Endothelial cell of umbilical vein (primary cell): ENCODE measurements at regions not wholly inside any gene's neighbourhood (a gene's known extent, or its start where the extent isn't known, plus 50 kb on each side); places are given as distances from the start of the nearest gene placed in this dataset.

Experiments used
- BruUV-seq: library from RNA; stranded (reverse); fragments of 400-500 nt; replicated peaks from 2 replicates; lab custom pipeline; 2021; lab: Mats Ljungman, UMichigan
- CTCF ChIA-PET: fragments of 300-600, 350-600 bp; sonication (Branson Sonifier 250); formaldehyde crosslinking; loops from one replicate; lab custom pipeline; 2021; ENCODE audit warnings: antibody characterized with exemption, inconsistent platforms; lab: Charles Lee
- POLR2A ChIA-PET: fragments of 300-600, 350-600 bp; sonication (Branson Sonifier 250); formaldehyde crosslinking; loops from one replicate; lab custom pipeline; 2021; ENCODE audit warnings: antibody characterized with exemption, inconsistent platforms; lab: Charles Lee
- DNase-seq: peaks from one replicate; pipeline ENCODE4 v3.0.0-alpha.2; 2011; ENCODE audit warnings: low read depth, low spot score
- FAIRE-seq: peaks from 2 replicates; lab custom pipeline; 2011; peaks lifted over from hg19 to GRCh38; lab: Jason Lieb, UNC
- H2AFZ ChIP-seq: 2 replicates; pipeline ENCODE4 v1.6.0; 2012; ENCODE audit warnings: low read depth, low read length, control low read depth, inconsistent platforms
- H3K27ac ChIP-seq: 2 replicates; pipeline ENCODE4 v1.5.1; 2011; ENCODE audit warnings: low read depth, mild to moderate bottlenecking, control low read depth, low read length, moderate library complexity; ENCODE audit not compliant: insufficient read depth
- H3K27me3 ChIP-seq, 2 experiments: 2 replicates each; pipeline versions ENCODE4 v1.6.0 to v1.6.1; 2011; ENCODE audit warnings: low read length in 2 of 2, mixed read lengths in 1 of 2; ENCODE audit not compliant: control insufficient read depth in 2 of 2, insufficient read depth in 2 of 2
- H3K36me3 ChIP-seq, 2 experiments: 2 replicates in 1 of 2; 3 replicates in 1 of 2; pipeline ENCODE4 v1.5.1; 2011; ENCODE audit warnings: low read length in 2 of 2, mild to moderate bottlenecking in 1 of 2, moderate library complexity in 1 of 2; ENCODE audit not compliant: control insufficient read depth in 2 of 2, insufficient read depth in 2 of 2; ENCODE audit errors: extremely low read depth in 1 of 2
- H3K4me1 ChIP-seq: 3 replicates; pipeline ENCODE4 v1.5.1; 2011; ENCODE audit warnings: mild to moderate bottlenecking, low read length; ENCODE audit not compliant: control insufficient read depth, insufficient read depth; ENCODE audit errors: extremely low read depth
- H3K4me2 ChIP-seq: 2 replicates; pipeline ENCODE4 v1.6.1; 2011; ENCODE audit warnings: low read length, control low read depth, mixed read lengths; ENCODE audit not compliant: insufficient read depth
- H3K4me3 ChIP-seq, 3 experiments: fragments of 200-600 bp in 1 of 3; sonication (generic), shearing (Covaris generic) in 1 of 3; replicated peaks in 1 of 3; 2 replicates each; pipeline ENCODE4 v1.5.1; 2011 to 2016; ENCODE audit warnings: control low read depth in 3 of 3, low read length in 3 of 3, mild to moderate bottlenecking in 2 of 3, inconsistent platforms in 1 of 3, low read depth in 1 of 3, moderate library complexity in 1 of 3; ENCODE audit not compliant: insufficient read depth in 1 of 3
- H3K79me2 ChIP-seq: 2 replicates; pipeline ENCODE4 v1.6.0; 2012; ENCODE audit warnings: low read length, inconsistent platforms; ENCODE audit not compliant: control insufficient read depth, insufficient read depth
- H3K9ac ChIP-seq: replicated peaks from 2 replicates; pipeline ENCODE3; 2011; ENCODE audit warnings: low read length, control low read depth; ENCODE audit not compliant: insufficient read depth; ENCODE audit errors: extremely low read depth
- H3K9me1 ChIP-seq: replicated peaks from 3 replicates; pipeline ENCODE4 v1.6.0; 2011; ENCODE audit warnings: mild to moderate bottlenecking, low read length; ENCODE audit not compliant: control insufficient read depth, insufficient read depth; ENCODE audit errors: extremely low read depth
- H3K9me3 ChIP-seq: replicated peaks from 2 replicates; pipeline ENCODE4 v1.5.1; 2012; ENCODE audit warnings: low read length, inconsistent platforms; ENCODE audit not compliant: control insufficient read depth, insufficient read depth
- H4K20me1 ChIP-seq: replicated peaks from 2 replicates; pipeline ENCODE3; 2011; ENCODE audit warnings: mild to moderate bottlenecking, low read length; ENCODE audit not compliant: control insufficient read depth, insufficient read depth; ENCODE audit errors: extremely low read depth
- CTCF ChIP-seq, 2 donors: IDR thresholded peaks; 1 replicate in 1 of 2; 2 replicates in 1 of 2; pipeline ENCODE4 v1.5.1; 2011; ENCODE audit warnings: low read length in 2 of 2, mild to moderate bottlenecking in 2 of 2, moderate library complexity in 2 of 2, control low read depth in 1 of 2, inconsistent platforms in 1 of 2, low read depth in 1 of 2; ENCODE audit not compliant: insufficient read depth in 1 of 2; ENCODE audit errors: extremely low read depth in 1 of 2
- EZH2 ChIP-seq: IDR thresholded peaks from 2 replicates; pipeline ENCODE4 v1.6.1; 2012; ENCODE audit warnings: borderline replicate concordance, low read depth, mild to moderate bottlenecking, moderate library complexity, low read length, inconsistent platforms; ENCODE audit not compliant: severe bottlenecking
- FOS ChIP-seq: IDR thresholded peaks from 2 replicates; pipeline ENCODE4 v1.6.1; 2011; ENCODE audit warnings: mild to moderate bottlenecking, low read length, moderate library complexity, borderline replicate concordance; ENCODE audit not compliant: insufficient read depth
- GATA2 ChIP-seq: IDR thresholded peaks from 2 replicates; pipeline ENCODE4 v1.7.0; 2011; ENCODE audit warnings: low read depth, mild to moderate bottlenecking, moderate library complexity, mixed read lengths, low read length; ENCODE audit not compliant: insufficient read length, insufficient read depth
- JUN ChIP-seq: IDR thresholded peaks from 2 replicates; pipeline ENCODE4 v1.6.1; 2011; ENCODE audit warnings: borderline replicate concordance, low read depth; ENCODE audit not compliant: insufficient read length, insufficient read depth
- MYC ChIP-seq: IDR thresholded peaks from one replicate; pipeline ENCODE4 v1.6.1; 2011; ENCODE audit warnings: mild to moderate bottlenecking, low read depth, low read length
- POLR2A ChIP-seq: IDR thresholded peaks from 2 replicates; pipeline ENCODE4 v1.6.1; 2012; ENCODE audit warnings: low read depth, mild to moderate bottlenecking, control low read depth, low read length
- POLR2AphosphoS5 ChIP-seq: IDR thresholded peaks from 2 replicates; pipeline ENCODE4 v1.6.1; 2012; ENCODE audit warnings: low read depth, mild to moderate bottlenecking, control low read depth, low read length, moderate library complexity; ENCODE audit not compliant: insufficient read depth
- dilution Hi-C: fragments of 300-500 bp; cut with MboI; formaldehyde crosslinking; loops from one replicate; pipeline ENCODE4 v1.15.0; 2019; ENCODE audit warnings: low sequenced_read_pairs; ENCODE audit not compliant: extremely low pct_ligation_motif_present
- intact Hi-C: fragments of 100-400 bp; cut with micrococcal nuclease; formaldehyde crosslinking; loops from one replicate; pipeline ENCODE4 v1.10.0; 2022
- TF ChIP-seq, protein P1 (sequence below): IDR thresholded peaks from 2 replicates; pipeline ENCODE4 v1.6.1; 2011; ENCODE audit not compliant: insufficient read depth, insufficient read length

DNA sequence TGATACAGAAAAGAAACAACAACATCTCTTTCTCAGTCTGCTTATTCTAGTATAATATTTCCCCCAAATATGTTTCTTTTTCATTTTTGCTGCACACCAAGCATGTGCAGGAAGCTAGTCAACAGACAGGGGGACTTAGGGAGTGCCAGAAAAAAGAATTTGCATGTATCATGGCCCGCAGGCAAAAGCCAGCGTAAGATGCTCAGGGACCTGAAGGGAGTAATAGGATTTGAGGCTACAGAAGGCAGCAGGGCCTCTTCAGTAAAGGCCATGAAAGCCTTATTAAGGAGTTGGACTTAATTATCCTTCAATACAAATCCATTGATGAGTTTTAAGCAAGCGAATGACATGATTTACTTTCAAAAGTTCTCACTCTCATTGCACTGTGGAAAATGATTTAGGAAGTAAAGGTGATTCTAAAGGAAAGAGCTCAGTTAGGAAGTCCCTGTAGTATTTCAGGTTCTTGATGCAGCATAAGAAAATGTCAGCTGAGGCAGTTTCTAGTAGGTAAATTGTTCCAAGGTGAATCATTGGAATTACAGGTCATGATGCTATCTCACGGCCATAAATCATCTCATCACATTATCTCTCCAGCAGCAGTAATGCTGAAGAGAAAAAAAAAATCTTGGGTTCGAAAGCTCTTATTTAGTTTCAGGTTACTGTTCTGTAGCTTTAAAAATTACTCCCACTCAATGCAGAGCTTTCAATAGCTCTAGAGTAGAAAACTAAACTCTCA lies 94.8 kb downstream of the PTCHD4 start:
- ChIA-PET CTCF (no interaction called here), POLR2A (no interaction called here)
- no peak overlapping the region for H3K4me2 ChIP-seq
- H3K36me3 ChIP-seq, result no peaks in the 10 kb centered on the region
- no peak overlapping the region for H3K4me3 ChIP-seq
- H3K27ac ChIP-seq, result no peak overlapping the region
- TF ChIP-seq JUN, result no peak
- H3K9ac ChIP-seq, result no peak overlapping the region
- DNase-seq, result no peak
- H2AFZ ChIP-seq, result no peak overlapping the region
- H3K79me2 ChIP-seq, result no peaks in the 10 kb centered on the region
- dilution Hi-C loops, result no loop called here
- no peaks in the 10 kb centered on the region for H4K20me1 ChIP-seq
- H3K4me1 ChIP-seq, result no peaks in the 10 kb centered on the region
- H3K9me3 ChIP-seq, result no peaks in the 10 kb centered on the region
- H3K9me1 ChIP-seq, result no peaks in the 10 kb centered on the region
- intact Hi-C loops, result no loop called here
- no TSS peak for BruUV-seq
- H3K27me3 ChIP-seq, result no peaks in the 10 kb centered on the region
- no peak for FAIRE-seq

DNA sequence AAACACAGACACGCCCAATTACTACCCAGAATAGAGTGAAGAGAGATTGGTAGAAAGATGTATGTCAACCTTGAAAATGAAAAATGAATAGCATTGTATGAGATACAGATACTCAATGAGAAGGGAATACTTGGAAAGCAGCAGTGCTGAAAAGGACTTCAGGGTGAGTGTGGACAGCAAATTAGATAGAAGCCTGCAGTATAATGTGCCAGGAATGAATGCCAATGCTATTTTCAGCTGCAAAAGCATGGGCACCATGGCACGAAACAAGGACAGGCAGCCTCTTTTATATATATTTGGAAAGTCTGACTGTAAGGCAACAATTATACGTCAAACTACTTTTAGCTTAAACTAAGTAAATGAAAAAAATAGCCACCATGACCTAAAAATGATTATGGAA lies 118.2 kb downstream of the PTCHD4 start:
- FAIRE-seq (no peak), DNase-seq (no peak)
- no TSS peak for BruUV-seq
- H3K9me3 ChIP-seq, result no peaks in the 10 kb centered on the region
- no peaks in the 10 kb centered on the region for H4K20me1 ChIP-seq
- POLR2A ChIA-PET, result no interaction called here
- H3K79me2 ChIP-seq, result no peaks in the 10 kb centered on the region
- H3K9ac ChIP-seq, result no peak overlapping the region
- TF ChIP-seq, protein P1, sequence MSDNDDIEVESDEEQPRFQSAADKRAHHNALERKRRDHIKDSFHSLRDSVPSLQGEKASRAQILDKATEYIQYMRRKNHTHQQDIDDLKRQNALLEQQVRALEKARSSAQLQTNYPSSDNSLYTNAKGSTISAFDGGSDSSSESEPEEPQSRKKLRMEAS, result no peak
- no peak for TF ChIP-seq FOS
- TF ChIP-seq JUN, result no peak
- no peak for TF ChIP-seq EZH2
- no peak for TF ChIP-seq GATA2
- no peak for TF ChIP-seq POLR2AphosphoS5
- no peak for TF ChIP-seq POLR2A
- no peak for TF ChIP-seq MYC
- no peak for TF ChIP-seq CTCF (IDR thresholded peaks at IDR 0.05; ENCODE audit: extremely low read depth in 1 of 2, insufficient read depth in 1 of 2, low read depth in 1 of 2, low read length in 2 of 2)
- intact Hi-C loops, result no loop called here
- H3K4me2 ChIP-seq, result no peak overlapping the region
- CTCF ChIA-PET, result interaction anchor here (1.2 kb wide), 1 partner anchor 26 kb away, joined by 3 read pairs; no protein-coding TSS in a partner anchor
- H3K9me1 ChIP-seq, result no peaks in the 10 kb centered on the region
- dilution Hi-C loops, result no loop called here
- no peak overlapping the region for H2AFZ ChIP-seq
- no peak overlapping the region for H3K4me3 ChIP-seq
- H3K36me3 ChIP-seq, result no peaks in the 10 kb centered on the region
- H3K27me3 ChIP-seq, result no peaks in the 10 kb centered on the region
- no peak overlapping the region for H3K27ac ChIP-seq
- no peaks in the 10 kb centered on the region for H3K4me1 ChIP-seq
